ENCODE measurements at regions not wholly inside any gene's neighbourhood (a gene's known extent, or its start where the extent isn't known, plus 50 kb on each side); places are given as distances from the start of the nearest gene placed in this dataset.
"Not testable (repeated sequence)": the region's sequence is repeated elsewhere in the genome, so short reads cannot be mapped to it uniquely, and the experiment has no call there.

- DNase-seq (no peak), ATAC-seq (no peak)
These were observed 583.9 kb downstream of the NTRK3 start for GRCh38 chr15:87672309-87673288.

GRCh38 chr15:87671289-87671688 lies 585.2 kb downstream of the NTRK3 start:
- DNase-seq (no peak), ATAC-seq (no peak)

GRCh38 chr15:87669846-87670245 lies 586.7 kb downstream of the NTRK3 start:
- DNase-seq (no peak), ATAC-seq (no peak)

- DNase-seq, ATAC-seq: not testable (repeated sequence)
These were observed 587.6 kb downstream of the NTRK3 start for GRCh38 chr15:87668768-87669564.

- DNase-seq (no peak), ATAC-seq (no peak)
These were observed 588.9 kb downstream of the NTRK3 start for GRCh38 chr15:87667643-87668042.

GRCh38 chr15:87662575-87662974 lies 594.0 kb downstream of the NTRK3 start:
- no peak for ATAC-seq

GRCh38 chr15:87661454-87662355 lies 594.8 kb downstream of the NTRK3 start:
- ATAC-seq = no peak
- no peak for DNase-seq

More at GRCh38 chr15:87662575-87662974, 594.0 kb downstream of the NTRK3 start:
- DNase-seq = no peak

GRCh38 chr15:87660251-87661129 lies 596.0 kb downstream of the NTRK3 start:
- DNase-seq (no peak), ATAC-seq (no peak)

- ATAC-seq (no peak), DNase-seq (no peak)
These were observed 600.2 kb downstream of the NTRK3 start for GRCh38 chr15:87656372-87656771.

- ATAC-seq = no peak
- DNase-seq = no peak
These were observed 602.9 kb downstream of the NTRK3 start for GRCh38 chr15:87653646-87654045.

- ATAC-seq (no peak), DNase-seq (no peak)
These were observed 607.4 kb downstream of the NTRK3 start for GRCh38 chr15:87649175-87649574.

GRCh38 chr15:87648278-87648677 lies 608.3 kb downstream of the NTRK3 start:
- ATAC-seq (no peak), DNase-seq (no peak)

- no peak for ATAC-seq
These were observed 610.8 kb downstream of the NTRK3 start for GRCh38 chr15:87645723-87646122.

GRCh38 chr15:87642997-87643396 lies 613.5 kb downstream of the NTRK3 start:
- not testable (repeated sequence) for DNase-seq, ATAC-seq

More at GRCh38 chr15:87645723-87646122, 610.8 kb downstream of the NTRK3 start:
- DNase-seq = no peak

GRCh38 chr15:87639305-87640011 lies 617.1 kb downstream of the NTRK3 start:
- no peak for ATAC-seq
- no peak for DNase-seq

GRCh38 chr15:87638554-87639083 lies 617.9 kb downstream of the NTRK3 start:
- DNase-seq (no peak), ATAC-seq (no peak)

GRCh38 chr15:87634361-87634760 lies 622.2 kb downstream of the NTRK3 start:
- ATAC-seq (no peak), DNase-seq (no peak)

- DNase-seq = no peak
- ATAC-seq = no peak
These were observed 623.0 kb downstream of the NTRK3 start for GRCh38 chr15:87633525-87633924.

GRCh38 chr15:87632364-87632763 lies 624.2 kb downstream of the NTRK3 start:
- ATAC-seq (no peak), DNase-seq (no peak)

GRCh38 chr15:87631775-87632174 lies 624.8 kb downstream of the NTRK3 start:
- no peak for ATAC-seq
- no peak for DNase-seq

Data from stimulated activated naive CD8-positive, alpha-beta T cell treated with anti-CD3 and anti-CD28 coated beads, Interleukin-15, Interleukin-2, amounts not matched to agents 100 U/mL and 50 U/mL, for 24 hours (primary cell).